MM.1S (cell line): ENCODE measurements at regions not wholly inside any gene's neighbourhood (a gene's known extent, or its start where the extent isn't known, plus 50 kb on each side); places are given as distances from the start of the nearest gene placed in this dataset.

Experiments used
- DNase-seq: peaks from one replicate; pipeline ENCODE4 v3.0.0-alpha.2; 2015
- H2AFZ ChIP-seq: fragments of 300-600 bp; sonication (generic); 2 replicates; pipeline ENCODE4 v1.6.0; 2016; ENCODE audit warnings: antibody characterized with exemption, low read length
- H3F3A ChIP-seq: fragments of 300-600 bp; sonication (generic); 2 replicates; pipeline ENCODE4 v1.6.1; 2016; ENCODE audit warnings: mild to moderate bottlenecking, antibody characterized with exemption, low read length, moderate library complexity, mixed read lengths; ENCODE audit not compliant: insufficient read depth
- H3K27ac ChIP-seq: fragments of 300-600 bp; sonication (generic); 2 replicates; pipeline ENCODE4 v1.5.1; 2016; ENCODE audit warnings: mild to moderate bottlenecking, low read length
- H3K27me3 ChIP-seq: fragments of 300-600 bp; sonication (generic); replicated peaks from 2 replicates; pipeline ENCODE4 v1.6.0; 2016; ENCODE audit warnings: low read length; ENCODE audit not compliant: insufficient read depth
- H3K36me3 ChIP-seq: fragments of 300-600 bp; sonication (generic); replicated peaks from 2 replicates; pipeline ENCODE4 v1.6.1; 2016; ENCODE audit warnings: mild to moderate bottlenecking, low read length, mixed read lengths; ENCODE audit not compliant: insufficient read depth
- H3K4me1 ChIP-seq: fragments of 300-600 bp; sonication (generic); 2 replicates; pipeline ENCODE4 v1.6.1; 2016; ENCODE audit warnings: low read length, mixed read lengths
- H3K4me2 ChIP-seq: fragments of 300-600 bp; sonication (generic); 2 replicates; pipeline ENCODE4 v1.6.0; 2016; ENCODE audit warnings: low read depth, low read length
- H3K4me3 ChIP-seq: fragments of 300-600 bp; sonication (generic); 2 replicates; pipeline ENCODE4 v1.5.1; 2016; ENCODE audit warnings: low read length, mixed read lengths
- H3K79me2 ChIP-seq: fragments of 300-600 bp; sonication (generic); 2 replicates; pipeline ENCODE4 v1.6.1; 2016; ENCODE audit warnings: mixed run types, low read length, mixed read lengths
- H3K9ac ChIP-seq: fragments of 300-600 bp; sonication (generic); 2 replicates; pipeline ENCODE4 v1.6.1; 2016; ENCODE audit warnings: low read length, mixed read lengths
- H3K9me2 ChIP-seq: fragments of 300-600 bp; sonication (generic); replicated peaks from 2 replicates; pipeline ENCODE4 v1.6.1; 2016; ENCODE audit warnings: mild to moderate bottlenecking, low read length, mixed read lengths; ENCODE audit not compliant: insufficient read depth
- H3K9me3 ChIP-seq: fragments of 300-600 bp; sonication (generic); replicated peaks from 2 replicates; pipeline ENCODE4 v1.6.1; 2016; ENCODE audit warnings: mild to moderate bottlenecking, low read length, mixed read lengths; ENCODE audit not compliant: insufficient read depth
- H4K20me1 ChIP-seq: fragments of 300-600 bp; sonication (generic); 2 replicates; pipeline ENCODE4 v1.6.1; 2016; ENCODE audit warnings: mild to moderate bottlenecking, low read length, moderate library complexity, mixed read lengths; ENCODE audit not compliant: insufficient read depth
- EZH2 ChIP-seq: fragments of 300-600 bp; sonication (generic); optimal IDR thresholded peaks from 2 replicates; pipeline ENCODE3; 2017; ENCODE audit warnings: low read depth, mild to moderate bottlenecking, antibody characterized with exemption, low read length, mixed read lengths
- EZH2phosphoT487 ChIP-seq: fragments of 300-600 bp; sonication (generic); IDR thresholded peaks from 2 replicates; pipeline ENCODE4 v1.6.1; 2018; ENCODE audit warnings: antibody characterized with exemption, low read length
- TF ChIP-seq, protein P1 (sequence below): fragments of 300-600 bp; sonication (generic); IDR thresholded peaks from 2 replicates; pipeline ENCODE4 v1.5.1; 2016; ENCODE audit warnings: antibody characterized with exemption, low read length, mixed read lengths

DNA sequence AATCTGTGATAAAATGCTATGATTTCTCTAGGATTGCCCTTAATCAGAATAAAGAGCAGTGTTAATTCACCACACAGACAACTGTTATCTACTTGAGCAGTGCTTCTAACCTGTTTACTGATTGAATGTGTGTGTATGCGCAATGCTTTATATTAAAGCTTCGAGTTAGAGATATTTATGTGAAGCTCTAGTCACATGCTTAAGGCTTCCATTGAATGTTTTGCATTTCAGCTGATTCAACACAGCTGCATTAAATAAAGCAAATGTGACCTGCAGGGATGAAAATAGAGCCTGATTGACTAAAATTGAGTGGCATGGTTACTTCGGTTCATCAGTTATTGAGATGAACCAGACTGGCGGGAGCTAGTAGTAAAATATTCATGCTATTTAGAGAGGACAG is 395.3 kb downstream of the JRKL start:
- H3K4me1 ChIP-seq: no peaks in the 10 kb centered on the region
- DNase-seq: no peak
- no peak overlapping the region for H2AFZ ChIP-seq
- H3K9ac ChIP-seq: no peak overlapping the region
- H3K36me3 ChIP-seq: no peaks in the 10 kb centered on the region
- TF ChIP-seq EZH2 (no peak), EZH2phosphoT487 (no peak)
- TF ChIP-seq, protein P1, sequence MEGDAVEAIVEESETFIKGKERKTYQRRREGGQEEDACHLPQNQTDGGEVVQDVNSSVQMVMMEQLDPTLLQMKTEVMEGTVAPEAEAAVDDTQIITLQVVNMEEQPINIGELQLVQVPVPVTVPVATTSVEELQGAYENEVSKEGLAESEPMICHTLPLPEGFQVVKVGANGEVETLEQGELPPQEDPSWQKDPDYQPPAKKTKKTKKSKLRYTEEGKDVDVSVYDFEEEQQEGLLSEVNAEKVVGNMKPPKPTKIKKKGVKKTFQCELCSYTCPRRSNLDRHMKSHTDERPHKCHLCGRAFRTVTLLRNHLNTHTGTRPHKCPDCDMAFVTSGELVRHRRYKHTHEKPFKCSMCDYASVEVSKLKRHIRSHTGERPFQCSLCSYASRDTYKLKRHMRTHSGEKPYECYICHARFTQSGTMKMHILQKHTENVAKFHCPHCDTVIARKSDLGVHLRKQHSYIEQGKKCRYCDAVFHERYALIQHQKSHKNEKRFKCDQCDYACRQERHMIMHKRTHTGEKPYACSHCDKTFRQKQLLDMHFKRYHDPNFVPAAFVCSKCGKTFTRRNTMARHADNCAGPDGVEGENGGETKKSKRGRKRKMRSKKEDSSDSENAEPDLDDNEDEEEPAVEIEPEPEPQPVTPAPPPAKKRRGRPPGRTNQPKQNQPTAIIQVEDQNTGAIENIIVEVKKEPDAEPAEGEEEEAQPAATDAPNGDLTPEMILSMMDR: no peak
- no peak overlapping the region for H3K4me2 ChIP-seq
- H3F3A ChIP-seq: no peaks in the 10 kb centered on the region
- H3K27ac ChIP-seq: no peak overlapping the region
- H3K4me3 ChIP-seq: no peak overlapping the region
- H3K27me3 ChIP-seq: no peaks in the 10 kb centered on the region
- no peaks in the 10 kb centered on the region for H3K79me2 ChIP-seq
- H3K9me3 ChIP-seq: no peaks in the 10 kb centered on the region
- H4K20me1 ChIP-seq: no peaks in the 10 kb centered on the region
- no peaks in the 10 kb centered on the region for H3K9me2 ChIP-seq

DNA sequence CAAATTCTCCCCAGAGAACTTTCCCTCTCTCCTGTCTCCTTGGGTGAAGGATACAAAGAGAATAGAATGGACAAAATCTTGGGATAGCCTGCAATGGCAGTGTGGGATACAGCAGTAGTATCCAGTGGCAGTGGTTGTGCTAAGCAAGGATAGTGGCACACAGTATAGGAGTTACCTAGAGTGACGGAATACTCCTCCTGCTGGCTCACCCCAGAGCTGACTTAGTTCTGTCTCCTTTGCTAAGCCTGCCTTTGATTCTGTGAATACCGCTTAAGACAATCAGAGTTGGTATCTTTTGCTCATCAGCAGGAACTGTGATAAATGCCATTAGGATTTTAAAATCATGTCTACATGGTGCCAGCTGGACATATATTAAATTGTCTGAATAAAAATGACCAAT is 404.3 kb downstream of the JRKL start:
- no peaks in the 10 kb centered on the region for H3K79me2 ChIP-seq
- H3K4me1 ChIP-seq: peaks cover 9% of the 10 kb centered on the region
- no peak overlapping the region for H3K4me3 ChIP-seq
- TF ChIP-seq EZH2 (no peak), EZH2phosphoT487 (no peak)
- TF ChIP-seq, protein P1: no peak
- H3K27ac ChIP-seq: no peak overlapping the region
- H3F3A ChIP-seq: 0 out of 2 replicates have a peak, but pooled peaks cover 4% of the 10 kb centered on the region
- no peaks in the 10 kb centered on the region for H4K20me1 ChIP-seq
- no peak for DNase-seq
- no peaks in the 10 kb centered on the region for H3K36me3 ChIP-seq
- H3K9ac ChIP-seq: no peak overlapping the region
- H3K27me3 ChIP-seq: no peaks in the 10 kb centered on the region
- H2AFZ ChIP-seq: no peak overlapping the region
- no peaks in the 10 kb centered on the region for H3K9me3 ChIP-seq
- H3K9me2 ChIP-seq: no peaks in the 10 kb centered on the region
- H3K4me2 ChIP-seq: no peak overlapping the region

DNA sequence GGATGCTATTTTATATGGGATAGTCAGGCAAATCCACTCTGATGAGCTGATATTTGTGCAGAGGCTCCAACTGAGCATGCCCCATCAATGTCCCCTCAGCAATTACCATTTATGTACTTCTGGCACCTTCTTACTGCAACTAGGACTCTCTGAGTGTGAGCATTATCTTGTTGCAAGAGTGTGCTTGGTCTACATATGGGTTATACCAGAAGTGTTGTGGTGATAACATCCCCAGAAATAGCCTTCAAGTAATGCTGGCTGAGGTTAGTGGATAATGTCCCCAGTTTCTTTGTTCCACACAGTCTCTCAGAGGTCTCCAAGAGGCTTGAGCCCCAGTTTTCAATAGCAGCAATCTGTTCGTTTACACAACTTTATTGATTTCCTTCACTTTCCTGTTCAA is 408.6 kb downstream of the JRKL start:
- TF ChIP-seq, protein P1: no peak
- TF ChIP-seq EZH2 (no peak), EZH2phosphoT487 (no peak)
- peak overlapping the region; percentile 63 for H3K4me2 ChIP-seq
- no peak overlapping the region for H3K9ac ChIP-seq
- peak overlapping the region; percentile 48; the same call in 1 of the 2 replicates for H2AFZ ChIP-seq
- H4K20me1 ChIP-seq: no peaks in the 10 kb centered on the region
- peak overlapping the region; percentile 68; the same call in 1 of the 2 replicates for H3K27ac ChIP-seq
- 0 out of 2 replicates have a peak, but pooled peaks cover 4% of the 10 kb centered on the region for H3F3A ChIP-seq
- H3K9me2 ChIP-seq: no peaks in the 10 kb centered on the region
- peak overlapping the region; percentile 31 for H3K4me3 ChIP-seq
- no peaks in the 10 kb centered on the region for H3K79me2 ChIP-seq
- no peaks in the 10 kb centered on the region for H3K27me3 ChIP-seq
- no peaks in the 10 kb centered on the region for H3K36me3 ChIP-seq
- H3K4me1 ChIP-seq: peaks cover 9% of the 10 kb centered on the region
- no peaks in the 10 kb centered on the region for H3K9me3 ChIP-seq
- DNase-seq: peak; percentile 17
